GM21529 (cell line): ENCODE measurements at regions not wholly inside any gene's neighbourhood (a gene's known extent, or its start where the extent isn't known, plus 50 kb on each side); places are given as distances from the start of the nearest gene placed in this dataset.
"Not testable (repeated sequence)": the region's sequence is repeated elsewhere in the genome, so short reads cannot be mapped to it uniquely, and the experiment has no call there.

ENCODE experiments used
- ATAC-seq: cut with Tn5 transposase; IDR thresholded peaks from one replicate; pipeline ENCODE4 v1.9.1; 2021; ENCODE audit not compliant: unreplicated experiment

GRCh38 chr16:64084706-64085105 lies 1037.2 kb downstream of the CDH11 start:
- no peak for ATAC-seq

GRCh38 chr16:64083428-64084129 lies 1038.3 kb downstream of the CDH11 start:
- ATAC-seq = no peak

GRCh38 chr16:64077242-64077641 lies 1044.6 kb downstream of the CDH11 start:
- ATAC-seq = no peak

GRCh38 chr16:64074706-64075105 lies 1047.2 kb downstream of the CDH11 start:
- ATAC-seq = no peak

GRCh38 chr16:64072131-64072730 lies 1049.6 kb downstream of the CDH11 start:
- not testable (repeated sequence) for ATAC-seq

GRCh38 chr16:64065523-64065922 lies 1056.3 kb downstream of the CDH11 start:
- no peak for ATAC-seq

- no peak for ATAC-seq
Measured at GRCh38 chr16:64061621-64062020, 1060.2 kb downstream of the CDH11 start.

GRCh38 chr16:64060631-64061030 lies 1061.2 kb downstream of the CDH11 start:
- ATAC-seq = no peak

GRCh38 chr16:64058685-64059084 lies 1063.2 kb downstream of the CDH11 start:
- no peak for ATAC-seq

- ATAC-seq = no peak
Measured at GRCh38 chr16:64051824-64052223, 1070.0 kb downstream of the CDH11 start.

GRCh38 chr16:64047878-64048277 lies 1074.0 kb downstream of the CDH11 start:
- no peak for ATAC-seq

- no peak for ATAC-seq
Measured at GRCh38 chr16:64047207-64047606, 1074.7 kb downstream of the CDH11 start.

GRCh38 chr16:64035337-64035736 lies 1086.5 kb downstream of the CDH11 start:
- ATAC-seq = no peak

- ATAC-seq = no peak
Measured at GRCh38 chr16:64019339-64019738, 1102.5 kb downstream of the CDH11 start.

GRCh38 chr16:64017796-64018195 lies 1104.1 kb downstream of the CDH11 start:
- ATAC-seq = no peak

- no peak for ATAC-seq
Measured at GRCh38 chr16:64013856-64014255, 1108.0 kb downstream of the CDH11 start.

- ATAC-seq = no peak
Measured at GRCh38 chr16:64012166-64012565, 1109.7 kb downstream of the CDH11 start.

GRCh38 chr16:64011650-64012049 lies 1110.2 kb downstream of the CDH11 start:
- ATAC-seq = no peak

- ATAC-seq = no peak
Measured at GRCh38 chr16:64008131-64008530, 1113.7 kb downstream of the CDH11 start.

GRCh38 chr16:64004116-64004515 lies 1117.7 kb downstream of the CDH11 start:
- ATAC-seq = no peak

- ATAC-seq = no peak
Measured at GRCh38 chr16:63995025-63995424, 1126.8 kb downstream of the CDH11 start.

GRCh38 chr16:63983401-63983800 lies 1138.5 kb downstream of the CDH11 start:
- ATAC-seq = no peak

GRCh38 chr16:63982741-63983140 lies 1139.1 kb downstream of the CDH11 start:
- ATAC-seq = no peak
